ENCODE measurements at regions not wholly inside any gene's neighbourhood (a gene's known extent, or its start where the extent isn't known, plus 50 kb on each side); places are given as distances from the start of the nearest gene placed in this dataset.
"Not testable (repeated sequence)": the region's sequence is repeated elsewhere in the genome, so short reads cannot be mapped to it uniquely, and the experiment has no call there.

GRCh38 chr4:72205298-72205697 is 173.5 kb downstream of the NPFFR2 start:
- ChIA-PET CTCF (no interaction called here), POLR2A (no interaction called here)
- no peak for DNase-seq (ENCODE audit: extremely low spot score)
- TF ChIP-seq CTCF (IDR thresholded peaks at IDR 0.05; ENCODE audit: control extremely low read depth, extremely low read depth, low read depth, missing control alignments) = no peak

DNA sequence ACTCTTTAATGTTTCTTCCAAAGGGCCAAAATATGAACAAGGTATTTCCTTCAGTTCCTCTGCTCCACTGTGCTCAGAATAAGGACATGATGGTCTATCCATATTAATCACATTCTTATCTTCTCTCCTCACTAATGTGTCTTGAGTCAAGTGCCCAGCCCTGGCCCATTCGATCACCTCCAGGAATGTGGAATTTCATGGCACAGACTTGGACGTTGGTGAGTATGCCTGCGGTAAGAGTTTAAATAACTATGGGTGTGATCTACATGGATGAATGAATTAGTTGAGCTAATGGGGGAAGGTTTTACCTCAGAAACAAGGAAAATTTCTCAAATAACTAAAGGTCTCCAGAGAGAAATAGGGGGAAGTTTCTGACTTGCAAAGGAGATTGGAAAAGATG is 174.0 kb downstream of the NPFFR2 start:
- POLR2A ChIA-PET = no interaction called here
- no peak for TF ChIP-seq CTCF (IDR thresholded peaks at IDR 0.05; ENCODE audit: control extremely low read depth, extremely low read depth, low read depth, missing control alignments)
- DNase-seq (ENCODE audit: extremely low spot score) = no peak
- CTCF ChIA-PET = no interaction called here

DNA sequence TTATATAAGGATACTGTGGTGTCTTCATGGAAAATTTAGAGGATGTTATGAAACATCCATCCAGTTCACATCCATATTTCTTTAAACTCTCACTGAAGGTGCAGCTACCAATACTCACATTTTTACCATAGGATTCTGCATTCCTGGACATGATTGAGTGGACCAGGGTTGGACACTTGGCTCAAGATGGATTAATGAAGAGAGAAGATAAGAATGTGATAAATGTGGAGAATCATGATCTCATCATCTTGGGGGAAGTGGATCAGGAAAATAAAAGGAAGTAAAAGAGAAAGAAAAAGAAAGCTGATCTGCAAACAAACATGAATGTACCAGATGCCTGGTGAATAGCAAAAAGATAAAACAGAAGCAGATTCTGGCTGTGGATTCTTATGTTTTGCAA is 175.4 kb downstream of the NPFFR2 start:
- ChIA-PET POLR2A (no interaction called here), CTCF (no interaction called here)
- TF ChIP-seq CTCF (IDR thresholded peaks at IDR 0.05; ENCODE audit: control extremely low read depth, extremely low read depth, low read depth, missing control alignments) = no peak

GRCh38 chr4:72208421-72209075 is 176.7 kb downstream of the NPFFR2 start:
- POLR2A ChIA-PET = no interaction called here
- CTCF ChIA-PET = no interaction called here
- no peak for TF ChIP-seq CTCF (IDR thresholded peaks at IDR 0.05; ENCODE audit: control extremely low read depth, extremely low read depth, low read depth, missing control alignments)
- no peak for DNase-seq (ENCODE audit: extremely low spot score)

More for the DNA sequence above, 175.4 kb downstream of the NPFFR2 start:
- no peak for DNase-seq (ENCODE audit: extremely low spot score)

- ChIA-PET POLR2A (no interaction called here), CTCF (interaction anchor here (1.1 to 1.7 kb wide), 4 partner anchors 11 to 20 kb away, joined by 3 to 4 read pairs (median 4); no protein-coding TSS in a partner anchor)
- DNase-seq (ENCODE audit: extremely low spot score) = peak; percentile 10
- no peak for TF ChIP-seq CTCF (IDR thresholded peaks at IDR 0.05; ENCODE audit: control extremely low read depth, extremely low read depth, low read depth, missing control alignments)
These were observed 177.8 kb downstream of the NPFFR2 start for GRCh38 chr4:72209600-72209999.

DNA sequence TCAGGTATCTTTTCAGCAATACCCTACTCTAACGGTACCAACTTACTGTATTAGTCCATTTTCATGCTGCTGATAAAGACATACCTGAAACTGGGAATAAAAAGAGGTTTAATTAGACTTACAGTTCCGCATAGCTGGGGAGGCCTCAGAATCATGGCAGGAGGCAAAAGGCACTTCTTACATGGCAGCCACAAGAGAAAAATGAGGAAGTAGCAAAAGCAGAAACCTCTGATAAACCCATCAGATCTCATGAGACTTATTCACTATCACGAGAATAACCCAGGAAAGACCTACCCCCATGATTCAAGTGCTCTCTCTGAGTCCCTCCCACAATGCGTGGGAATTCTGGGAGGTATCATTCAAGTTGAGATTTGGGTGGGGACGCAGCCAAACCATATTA is 182.0 kb downstream of the NPFFR2 start:
- POLR2A ChIA-PET; DNase-seq (ENCODE audit: extremely low spot score); CTCF ChIA-PET: not testable (repeated sequence)

DNA sequence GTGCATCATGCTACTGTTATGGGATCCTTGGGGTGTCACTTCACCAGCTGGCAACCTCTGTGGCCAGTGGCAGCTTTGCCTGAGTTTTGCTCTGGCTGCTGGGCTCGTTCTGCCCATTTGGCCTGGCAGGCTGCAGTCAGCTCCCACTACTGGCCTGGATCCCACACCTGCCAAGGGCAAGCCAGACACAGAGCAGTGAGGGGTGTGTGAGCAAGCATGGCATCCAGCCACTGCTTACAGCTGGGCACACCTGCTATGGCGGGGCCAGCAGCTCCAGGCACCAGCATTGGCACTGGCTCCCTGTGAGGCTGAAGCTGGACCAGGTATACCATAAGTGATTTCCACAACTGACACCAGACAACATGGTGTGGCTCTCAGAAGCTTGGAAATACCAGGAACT is 183.4 kb downstream of the NPFFR2 start:
- ChIA-PET POLR2A (no interaction called here), CTCF (interaction anchor here (1.2 kb wide), 2 partner anchors 23 to 25 kb away, joined by 3 read pairs; no protein-coding TSS in a partner anchor)
- no peak for DNase-seq (ENCODE audit: extremely low spot score)
- no peak for TF ChIP-seq CTCF (IDR thresholded peaks at IDR 0.05; ENCODE audit: control extremely low read depth, extremely low read depth, low read depth, missing control alignments)
